ENCODE measurements at regions not wholly inside any gene's neighbourhood (a gene's known extent, or its start where the extent isn't known, plus 50 kb on each side); places are given as distances from the start of the nearest gene placed in this dataset.

DNA sequence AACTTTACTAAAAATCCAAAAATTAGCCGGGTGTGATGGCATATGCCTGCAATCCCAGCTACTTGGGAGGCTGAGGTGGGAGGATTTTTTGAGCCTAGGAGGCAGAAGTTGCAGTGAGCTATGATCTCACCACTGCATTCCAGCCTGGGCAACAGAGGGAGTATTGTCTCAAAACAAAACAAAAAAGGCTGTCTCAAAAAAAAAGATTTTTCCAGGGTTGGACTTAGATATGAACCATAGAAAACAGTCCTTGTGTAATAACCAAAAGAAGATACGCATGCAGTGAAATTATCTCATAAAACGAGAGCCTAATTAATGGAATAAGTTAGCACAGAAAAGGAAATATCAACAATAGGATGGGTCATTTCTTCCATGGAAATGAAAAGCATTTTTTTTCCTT, 320.4 kb upstream of the RASGRP1 start:
- TF ChIP-seq SMAD1 (CRISPR knock-in tag; IDR thresholded peaks at IDR 0.05; ENCODE audit: borderline replicate concordance, low read depth) = no peak
- TF ChIP-seq ZFP90 (CRISPR knock-in tag; IDR thresholded peaks at IDR 0.05; ENCODE audit: borderline replicate concordance) = no peak
- TF ChIP-seq RBFOX2 (IDR thresholded peaks at IDR 0.05; ENCODE audit: low read depth, low read length) = no peak
- TF ChIP-seq CTCF (CRISPR knock-in tag; IDR thresholded peaks at IDR 0.05) = no peak
- TF ChIP-seq MYNN (CRISPR knock-in tag; IDR thresholded peaks at IDR 0.05; ENCODE audit: low read depth) = no peak
- TF ChIP-seq TCF7L2 (IDR thresholded peaks at IDR 0.05; ENCODE audit: low read depth, low read length) = no peak
- no peak for TF ChIP-seq CHD2 (IDR thresholded peaks at IDR 0.05; ENCODE audit: low read depth, low read length)
- TF ChIP-seq ZBTB39 (CRISPR knock-in tag; IDR thresholded peaks at IDR 0.05) = no peak
